ENCODE measurements at regions not wholly inside any gene's neighbourhood (a gene's known extent, or its start where the extent isn't known, plus 50 kb on each side); places are given as distances from the start of the nearest gene placed in this dataset.

- H3K4me3 ChIP-seq (ENCODE audit: low read depth, low read length), result no peak overlapping the region
- H3K27me3 ChIP-seq (ENCODE audit: control insufficient read depth, insufficient read depth, low read length), result no peaks in the 10 kb centered on the region
- H3K36me3 ChIP-seq (ENCODE audit: control insufficient read depth, insufficient read depth, low read length), result no peaks in the 10 kb centered on the region
- TF ChIP-seq, protein P1, sequence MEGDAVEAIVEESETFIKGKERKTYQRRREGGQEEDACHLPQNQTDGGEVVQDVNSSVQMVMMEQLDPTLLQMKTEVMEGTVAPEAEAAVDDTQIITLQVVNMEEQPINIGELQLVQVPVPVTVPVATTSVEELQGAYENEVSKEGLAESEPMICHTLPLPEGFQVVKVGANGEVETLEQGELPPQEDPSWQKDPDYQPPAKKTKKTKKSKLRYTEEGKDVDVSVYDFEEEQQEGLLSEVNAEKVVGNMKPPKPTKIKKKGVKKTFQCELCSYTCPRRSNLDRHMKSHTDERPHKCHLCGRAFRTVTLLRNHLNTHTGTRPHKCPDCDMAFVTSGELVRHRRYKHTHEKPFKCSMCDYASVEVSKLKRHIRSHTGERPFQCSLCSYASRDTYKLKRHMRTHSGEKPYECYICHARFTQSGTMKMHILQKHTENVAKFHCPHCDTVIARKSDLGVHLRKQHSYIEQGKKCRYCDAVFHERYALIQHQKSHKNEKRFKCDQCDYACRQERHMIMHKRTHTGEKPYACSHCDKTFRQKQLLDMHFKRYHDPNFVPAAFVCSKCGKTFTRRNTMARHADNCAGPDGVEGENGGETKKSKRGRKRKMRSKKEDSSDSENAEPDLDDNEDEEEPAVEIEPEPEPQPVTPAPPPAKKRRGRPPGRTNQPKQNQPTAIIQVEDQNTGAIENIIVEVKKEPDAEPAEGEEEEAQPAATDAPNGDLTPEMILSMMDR (IDR thresholded peaks at IDR 0.05; ENCODE audit: insufficient read depth, low read length, poor library complexity, severe bottlenecking), result no peak
- DNase-seq (ENCODE audit: low read depth), result no peak
These were observed 52.9 kb upstream of the DIO3 start for GRCh38 chr14:101508196-101508947.

DNA sequence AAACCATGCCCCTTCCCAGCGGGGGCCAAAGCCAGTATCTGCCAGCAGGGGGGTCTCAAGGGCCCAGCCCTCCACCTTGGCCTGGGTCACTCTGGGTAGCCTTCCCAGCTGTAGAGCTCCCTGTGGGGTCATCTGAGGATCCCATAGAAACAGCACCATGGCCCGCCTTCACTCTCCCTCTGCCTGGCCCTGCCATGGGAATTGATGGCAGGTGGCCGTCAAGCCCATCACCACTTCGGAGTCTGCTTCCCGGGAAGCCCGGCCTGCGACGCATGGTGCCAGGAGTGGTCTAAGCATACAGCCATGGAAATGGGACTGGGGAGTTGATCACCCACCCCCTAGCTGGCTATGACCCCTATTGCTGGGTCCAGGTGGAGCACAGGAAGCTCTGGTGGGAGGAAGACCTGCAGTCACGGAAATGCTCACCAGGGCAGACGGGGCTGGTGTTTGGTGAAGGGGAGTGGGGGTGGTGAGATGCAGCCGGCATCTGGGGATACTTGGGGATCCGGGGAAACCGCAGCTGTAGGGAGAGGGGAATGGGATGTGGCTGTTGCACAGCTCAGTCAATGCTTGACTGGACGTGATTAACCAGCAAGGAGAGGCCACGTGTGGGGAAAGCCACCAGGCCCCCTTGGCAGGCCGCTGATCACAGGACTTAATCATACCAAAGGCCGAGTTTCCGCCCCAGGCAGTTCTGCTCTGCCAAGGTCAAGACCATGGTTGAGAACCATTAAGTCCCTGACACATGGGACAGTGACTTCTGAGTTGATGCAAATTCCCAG lies 52.2 kb upstream of the DIO3 start:
- no peak for DNase-seq (ENCODE audit: low read depth)
- Histone ChIP-seq H3K36me3 (ENCODE audit: control insufficient read depth, insufficient read depth, low read length) (no peaks in the 10 kb centered on the region), H3K27me3 (ENCODE audit: control insufficient read depth, insufficient read depth, low read length) (no peaks in the 10 kb centered on the region), H3K4me3 (ENCODE audit: low read depth, low read length) (no peak overlapping the region)
- TF ChIP-seq, protein P1 (IDR thresholded peaks at IDR 0.05; ENCODE audit: insufficient read depth, low read length, poor library complexity, severe bottlenecking), result no peak

DNA sequence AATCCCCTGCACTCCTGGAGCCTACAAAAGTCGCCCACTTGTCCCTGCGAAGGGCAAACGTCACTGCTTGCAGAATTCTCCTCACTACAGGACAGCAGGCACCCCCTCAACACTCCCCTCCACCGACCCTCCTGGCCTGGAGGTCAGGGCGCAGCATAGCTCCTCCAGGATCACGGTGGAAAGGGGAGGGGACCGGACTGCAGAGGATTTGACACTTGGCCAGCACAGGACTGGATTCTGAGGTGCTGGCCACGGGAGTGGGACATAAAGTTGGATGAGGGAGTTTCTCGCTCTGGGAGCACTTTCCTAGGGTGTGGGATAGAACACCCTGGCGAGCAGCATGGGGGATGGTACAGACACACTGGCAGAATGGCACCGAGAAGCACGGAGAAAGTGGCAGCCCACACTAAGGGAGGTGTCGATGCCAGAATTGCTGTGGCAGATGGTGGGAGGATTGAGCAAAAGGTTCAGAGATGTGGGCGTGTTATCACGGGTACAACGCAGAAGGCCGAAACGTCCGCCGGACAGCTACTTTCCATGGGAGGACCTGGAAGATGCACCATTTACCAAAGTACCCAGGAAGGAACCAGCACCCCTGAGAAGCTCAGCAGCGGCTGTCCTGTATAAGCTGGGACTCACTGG lies 51.4 kb upstream of the DIO3 start:
- DNase-seq (ENCODE audit: low read depth), result no peak
- Histone ChIP-seq H3K27me3 (ENCODE audit: control insufficient read depth, insufficient read depth, low read length) (no peaks in the 10 kb centered on the region), H3K36me3 (ENCODE audit: control insufficient read depth, insufficient read depth, low read length) (no peaks in the 10 kb centered on the region), H3K4me3 (ENCODE audit: low read depth, low read length) (no peak overlapping the region)
- TF ChIP-seq, protein P1 (IDR thresholded peaks at IDR 0.05; ENCODE audit: insufficient read depth, low read length, poor library complexity, severe bottlenecking), result no peak

- Histone ChIP-seq H3K36me3 (ENCODE audit: control insufficient read depth, insufficient read depth, low read length) (no peaks in the 10 kb centered on the region), H3K27me3 (ENCODE audit: control insufficient read depth, insufficient read depth, low read length) (no peaks in the 10 kb centered on the region), H3K4me3 (ENCODE audit: low read depth, low read length) (no peak overlapping the region)
- TF ChIP-seq, protein P1 (IDR thresholded peaks at IDR 0.05; ENCODE audit: insufficient read depth, low read length, poor library complexity, severe bottlenecking), result no peak
- DNase-seq (ENCODE audit: low read depth), result no peak
These were observed 50.1 kb upstream of the DIO3 start for GRCh38 chr14:101511199-101511598.

All from kidney epithelial cell (primary cell).